ENCODE measurements at regions not wholly inside any gene's neighbourhood (a gene's known extent, or its start where the extent isn't known, plus 50 kb on each side); places are given as distances from the start of the nearest gene placed in this dataset.

GRCh38 chr4:154035341-154035740 lies 246.5 kb upstream of the SFRP2 start:
- TF ChIP-seq CTCF (IDR thresholded peaks at IDR 0.05; ENCODE audit: extremely low read depth, insufficient read depth, missing control alignments), result no peak
- DNase-seq (ENCODE audit: low spot score), result no peak
- in situ Hi-C loops (cut with MboI; ENCODE audit: low pct_unique_long_range_greater_than_20kb, low sequenced_read_pairs, unreplicated experiment), result no loop called here

GRCh38 chr4:154033921-154034320 lies 245.0 kb upstream of the SFRP2 start:
- in situ Hi-C loops (cut with MboI; ENCODE audit: low pct_unique_long_range_greater_than_20kb, low sequenced_read_pairs, unreplicated experiment), result no loop called here
- DNase-seq (ENCODE audit: low spot score), result no peak
- TF ChIP-seq CTCF (IDR thresholded peaks at IDR 0.05; ENCODE audit: extremely low read depth, insufficient read depth, missing control alignments), result no peak

- in situ Hi-C loops (cut with MboI; ENCODE audit: low pct_unique_long_range_greater_than_20kb, low sequenced_read_pairs, unreplicated experiment), result no loop called here
- DNase-seq (ENCODE audit: low spot score), result no peak
- no peak for TF ChIP-seq CTCF (IDR thresholded peaks at IDR 0.05; ENCODE audit: extremely low read depth, insufficient read depth, missing control alignments)
Observed at GRCh38 chr4:154032914-154033313, 244.0 kb upstream of the SFRP2 start.

- no peak for TF ChIP-seq CTCF (IDR thresholded peaks at IDR 0.05; ENCODE audit: extremely low read depth, insufficient read depth, missing control alignments)
- in situ Hi-C loops (cut with MboI; ENCODE audit: low pct_unique_long_range_greater_than_20kb, low sequenced_read_pairs, unreplicated experiment), result no loop called here
- DNase-seq (ENCODE audit: low spot score), result no peak
Observed at GRCh38 chr4:154030746-154031145, 241.9 kb upstream of the SFRP2 start.

- no peak for DNase-seq (ENCODE audit: low spot score)
- in situ Hi-C loops (cut with MboI; ENCODE audit: low pct_unique_long_range_greater_than_20kb, low sequenced_read_pairs, unreplicated experiment), result no loop called here
- TF ChIP-seq CTCF (IDR thresholded peaks at IDR 0.05; ENCODE audit: extremely low read depth, insufficient read depth, missing control alignments), result no peak
Observed at GRCh38 chr4:154030152-154030551, 241.3 kb upstream of the SFRP2 start.

GRCh38 chr4:154029171-154029570 lies 240.3 kb upstream of the SFRP2 start:
- in situ Hi-C loops (cut with MboI; ENCODE audit: low pct_unique_long_range_greater_than_20kb, low sequenced_read_pairs, unreplicated experiment), result no loop called here
- no peak for TF ChIP-seq CTCF (IDR thresholded peaks at IDR 0.05; ENCODE audit: extremely low read depth, insufficient read depth, missing control alignments)
- DNase-seq (ENCODE audit: low spot score), result no peak

- in situ Hi-C loops (cut with MboI; ENCODE audit: low pct_unique_long_range_greater_than_20kb, low sequenced_read_pairs, unreplicated experiment), result no loop called here
- TF ChIP-seq CTCF (IDR thresholded peaks at IDR 0.05; ENCODE audit: extremely low read depth, insufficient read depth, missing control alignments), result no peak
- DNase-seq (ENCODE audit: low spot score), result no peak
Observed at GRCh38 chr4:154025110-154025509, 236.2 kb upstream of the SFRP2 start.
